ENCODE measurements at regions not wholly inside any gene's neighbourhood (a gene's known extent, or its start where the extent isn't known, plus 50 kb on each side); places are given as distances from the start of the nearest gene placed in this dataset.
"Not testable (repeated sequence)": the region's sequence is repeated elsewhere in the genome, so short reads cannot be mapped to it uniquely, and the experiment has no call there.

DNA sequence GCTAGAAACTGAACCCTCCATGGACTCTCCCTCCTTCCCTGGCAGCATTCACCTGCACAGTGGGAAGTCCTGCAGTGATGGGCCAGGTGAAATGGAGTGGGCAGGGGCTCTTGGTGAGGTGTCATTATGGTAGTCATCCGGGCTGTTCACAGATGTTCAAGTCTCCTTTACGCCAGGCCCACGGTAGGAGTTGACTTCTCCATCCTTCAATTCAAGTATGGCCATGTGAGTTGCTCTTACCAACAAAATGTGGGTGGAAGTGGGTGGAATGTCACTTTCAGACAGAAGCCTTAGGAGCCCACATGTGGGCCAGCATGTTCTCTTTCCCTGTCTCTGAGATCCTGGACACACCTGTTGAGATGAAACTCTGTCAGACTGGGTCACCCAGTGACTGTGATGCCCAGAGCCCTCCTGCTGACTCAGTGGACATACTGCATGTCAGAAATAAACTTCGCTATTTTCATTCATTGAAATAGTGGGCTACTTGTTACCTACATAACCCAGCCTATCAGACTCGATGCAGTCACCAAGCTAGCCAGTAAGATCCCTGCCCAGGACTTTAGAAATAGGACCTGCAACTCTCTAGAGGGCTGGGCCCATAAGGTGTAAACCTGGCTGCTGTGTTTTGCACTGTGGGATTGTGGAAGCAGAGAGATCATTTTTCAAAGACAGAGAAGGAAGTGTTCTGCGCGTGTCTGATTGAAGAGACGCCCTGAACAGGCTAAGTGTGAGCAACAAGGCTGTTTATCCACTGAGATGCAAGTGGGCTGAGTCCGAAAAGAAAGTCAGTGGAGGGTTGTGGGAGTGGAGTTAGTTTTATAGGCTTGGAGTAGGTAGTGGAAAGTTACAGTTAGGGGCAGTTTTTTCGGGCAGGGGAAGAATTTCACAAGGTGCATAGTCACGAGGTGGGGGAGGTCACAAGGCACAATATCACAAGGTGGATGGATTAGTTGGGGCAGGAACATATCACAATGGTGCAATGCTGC is 174.4 kb downstream of the TRIM43 start:
- DNase-seq (ENCODE audit: low read depth), result not testable (repeated sequence)

DNA sequence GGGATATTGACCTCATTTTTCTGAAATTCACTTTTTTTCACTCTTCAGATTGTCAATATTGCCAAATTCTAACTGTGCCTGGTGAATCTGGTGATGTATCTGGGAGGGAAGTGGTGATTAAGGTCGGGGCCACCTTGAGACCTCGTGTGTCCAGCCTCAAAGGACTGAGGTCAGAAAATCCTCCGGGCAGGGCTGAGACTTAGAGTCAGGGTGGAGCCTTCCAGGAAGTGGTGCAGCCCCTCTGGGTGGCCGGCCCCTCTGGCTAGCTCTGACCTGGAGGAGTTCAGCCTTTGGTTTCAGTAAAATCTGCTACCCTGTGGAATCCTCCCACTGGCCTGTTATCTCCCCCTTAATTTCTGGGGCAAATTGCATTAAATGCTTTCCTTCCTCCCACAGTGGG is 175.7 kb downstream of the TRIM43 start:
- DNase-seq (ENCODE audit: low read depth), result not testable (repeated sequence)

DNA sequence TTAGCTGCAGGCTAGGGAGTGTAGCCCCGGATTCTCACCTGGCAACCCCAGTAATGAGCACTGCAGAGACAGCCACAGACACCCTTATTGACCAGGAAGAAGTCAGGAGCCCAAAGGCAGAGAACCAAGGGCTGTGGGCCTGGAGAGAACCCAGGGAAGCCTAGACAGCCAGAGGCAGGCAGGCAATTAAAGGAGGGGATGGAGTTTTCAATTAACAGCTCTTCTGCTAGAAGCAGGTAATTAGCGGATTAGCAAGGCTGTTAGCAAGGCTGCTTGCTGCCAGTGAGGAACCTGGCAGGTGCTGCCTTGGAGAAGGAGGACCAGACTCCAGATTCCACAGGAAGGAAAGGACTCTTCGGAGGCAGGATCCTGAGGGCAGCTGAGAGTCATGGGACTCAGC is 176.1 kb downstream of the TRIM43 start:
- not testable (repeated sequence) for DNase-seq (ENCODE audit: low read depth)

DNA sequence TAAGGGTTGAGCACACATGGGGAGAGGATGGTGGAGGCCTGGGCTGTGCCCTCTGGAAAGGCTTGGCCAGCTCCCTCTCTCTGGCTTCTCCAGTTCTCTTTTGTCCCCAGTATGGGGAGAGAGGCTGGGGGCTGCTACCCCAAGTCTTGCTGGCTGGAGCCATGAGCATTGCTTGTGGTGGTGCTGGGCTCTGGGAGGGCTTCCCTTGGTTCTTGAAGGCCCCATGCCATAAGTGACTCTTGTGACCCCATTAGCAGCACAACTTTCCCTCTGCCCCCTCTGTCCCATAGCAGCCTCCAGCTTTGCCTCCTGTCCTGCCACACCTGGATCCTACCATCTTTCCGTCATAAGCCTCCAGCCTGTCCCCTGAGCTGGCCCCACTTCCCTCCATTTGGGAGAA is 177.5 kb downstream of the TRIM43 start:
- DNase-seq (ENCODE audit: low read depth), result not testable (repeated sequence)

DNA sequence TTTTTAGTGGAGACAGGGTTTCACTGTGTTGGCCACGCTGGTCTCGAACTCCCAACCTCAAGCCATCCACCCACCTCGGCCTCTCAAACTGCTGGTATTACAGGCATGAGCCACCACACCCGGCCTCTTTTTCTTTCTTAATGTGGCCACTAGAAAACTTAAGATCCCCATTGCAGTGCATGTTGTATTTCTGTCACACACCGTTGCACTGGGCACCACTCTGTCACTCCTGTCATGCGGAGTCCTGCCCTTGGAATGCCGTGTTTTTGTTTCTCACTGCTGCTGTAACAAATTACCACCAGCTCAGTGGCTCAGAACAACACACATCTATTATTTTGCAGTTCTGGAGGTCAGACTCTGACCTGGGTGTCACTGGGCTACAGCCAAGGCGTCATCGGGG is 178.9 kb downstream of the TRIM43 start:
- DNase-seq (ENCODE audit: low read depth), result not testable (repeated sequence)

DNA sequence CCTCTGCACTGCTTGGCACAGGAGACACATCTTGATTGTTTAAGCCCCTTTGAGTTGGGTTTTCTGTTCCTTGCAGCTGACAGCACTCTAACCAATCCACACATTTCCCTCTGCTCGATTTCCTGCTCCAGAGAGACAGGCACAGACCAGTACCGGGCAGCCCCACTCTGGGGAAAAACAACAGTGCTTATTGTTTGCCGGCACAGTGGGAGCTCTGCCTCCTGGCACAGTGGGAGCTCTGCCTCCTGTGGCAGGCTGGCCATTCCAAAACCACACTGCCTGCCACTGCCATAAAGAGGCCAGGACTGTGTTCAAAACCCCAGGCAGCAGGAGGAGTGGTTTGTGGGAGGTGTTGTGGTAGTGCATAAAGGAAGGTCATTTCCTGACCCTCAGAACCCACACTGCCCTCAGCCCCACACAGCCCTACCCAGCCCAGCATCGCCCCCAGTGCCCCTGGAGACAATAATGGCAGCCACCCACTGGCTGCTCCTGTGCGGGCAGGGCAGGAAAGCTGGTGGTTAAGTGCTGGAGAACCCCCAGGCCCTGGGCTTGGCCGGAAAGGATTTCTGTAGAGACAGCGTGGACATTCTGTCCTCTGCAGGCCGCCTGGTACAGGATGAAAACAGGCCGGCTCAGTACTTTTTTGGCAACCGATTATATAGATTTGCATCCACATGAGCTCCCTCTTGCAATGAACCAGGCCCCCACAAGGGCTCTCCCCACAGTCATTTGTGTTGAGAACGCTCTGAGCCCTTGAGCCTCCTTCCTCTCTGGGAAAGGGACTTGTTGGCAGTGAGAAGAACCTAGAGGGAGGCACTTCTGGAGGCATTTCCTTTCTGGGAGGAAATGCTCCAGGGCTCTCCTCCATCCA is 182.8 kb downstream of the TRIM43 start:
- not testable (repeated sequence) for DNase-seq (ENCODE audit: low read depth)

DNA sequence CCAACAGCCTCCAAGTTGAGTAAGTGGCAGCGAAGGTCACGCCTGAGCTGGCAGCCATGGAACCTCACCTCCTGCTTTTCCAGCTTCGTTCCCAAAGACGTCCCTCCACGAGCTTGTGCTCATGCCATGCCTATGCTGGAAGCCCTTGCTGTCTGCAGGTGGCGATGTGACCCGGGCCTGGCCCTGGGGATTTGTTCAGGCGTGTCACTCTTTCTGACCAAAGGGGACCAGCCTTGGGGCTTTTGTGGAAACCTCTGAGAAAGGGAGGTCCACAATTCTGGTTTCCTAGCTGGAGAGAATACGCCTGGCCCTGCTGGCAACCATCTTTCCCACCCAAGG is 183.4 kb downstream of the TRIM43 start:
- DNase-seq (ENCODE audit: low read depth), result not testable (repeated sequence)

Measured in non-pigmented ciliary epithelial cell (primary cell).